ENCODE measurements at regions not wholly inside any gene's neighbourhood (a gene's known extent, or its start where the extent isn't known, plus 50 kb on each side); places are given as distances from the start of the nearest gene placed in this dataset.

DNA sequence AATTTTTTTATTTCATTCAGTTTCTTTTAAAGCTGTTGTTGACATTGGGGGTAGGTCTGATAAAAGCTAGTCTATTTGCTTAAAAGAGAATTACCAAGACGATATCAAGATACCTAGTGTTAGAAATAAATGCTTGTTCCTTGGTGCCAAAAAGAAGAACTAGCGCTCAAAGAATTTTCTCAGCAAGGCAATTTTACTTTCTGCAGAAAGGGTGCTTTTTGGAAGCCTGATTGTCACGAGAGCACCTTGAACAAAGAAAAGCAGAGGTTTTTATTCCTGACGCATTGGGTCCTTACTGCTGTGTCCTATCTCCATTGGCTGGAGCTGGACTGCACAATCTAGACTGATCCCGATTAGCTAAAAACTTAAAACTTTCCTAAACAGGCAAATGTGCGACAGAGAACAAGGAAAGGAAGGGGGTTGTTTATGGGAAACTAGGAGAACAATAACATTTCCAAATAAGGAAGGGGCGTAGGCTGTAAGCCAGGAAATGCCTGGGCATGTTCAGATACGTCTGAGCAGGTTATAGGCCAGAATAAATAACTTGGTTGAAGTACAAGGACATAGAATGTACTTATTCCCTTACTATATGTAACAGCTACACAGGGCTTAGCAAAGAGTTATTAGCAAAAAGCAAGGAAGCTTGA is 50.3 kb upstream of the STPG2 start:
- TF ChIP-seq, protein P1, sequence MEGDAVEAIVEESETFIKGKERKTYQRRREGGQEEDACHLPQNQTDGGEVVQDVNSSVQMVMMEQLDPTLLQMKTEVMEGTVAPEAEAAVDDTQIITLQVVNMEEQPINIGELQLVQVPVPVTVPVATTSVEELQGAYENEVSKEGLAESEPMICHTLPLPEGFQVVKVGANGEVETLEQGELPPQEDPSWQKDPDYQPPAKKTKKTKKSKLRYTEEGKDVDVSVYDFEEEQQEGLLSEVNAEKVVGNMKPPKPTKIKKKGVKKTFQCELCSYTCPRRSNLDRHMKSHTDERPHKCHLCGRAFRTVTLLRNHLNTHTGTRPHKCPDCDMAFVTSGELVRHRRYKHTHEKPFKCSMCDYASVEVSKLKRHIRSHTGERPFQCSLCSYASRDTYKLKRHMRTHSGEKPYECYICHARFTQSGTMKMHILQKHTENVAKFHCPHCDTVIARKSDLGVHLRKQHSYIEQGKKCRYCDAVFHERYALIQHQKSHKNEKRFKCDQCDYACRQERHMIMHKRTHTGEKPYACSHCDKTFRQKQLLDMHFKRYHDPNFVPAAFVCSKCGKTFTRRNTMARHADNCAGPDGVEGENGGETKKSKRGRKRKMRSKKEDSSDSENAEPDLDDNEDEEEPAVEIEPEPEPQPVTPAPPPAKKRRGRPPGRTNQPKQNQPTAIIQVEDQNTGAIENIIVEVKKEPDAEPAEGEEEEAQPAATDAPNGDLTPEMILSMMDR (IDR thresholded peaks at IDR 0.05; ENCODE audit: extremely low read depth, missing control alignments): no peak

More for the DNA sequence above, 50.3 kb upstream of the STPG2 start:
- no peak for DNase-seq (ENCODE audit: low spot score)
